GM04503 (cell line): ENCODE measurements at regions not wholly inside any gene's neighbourhood (a gene's known extent, or its start where the extent isn't known, plus 50 kb on each side); places are given as distances from the start of the nearest gene placed in this dataset.
"Not testable (repeated sequence)": the region's sequence is repeated elsewhere in the genome, so short reads cannot be mapped to it uniquely, and the experiment has no call there.

Experiments
- DNase-seq: peaks from one replicate; pipeline ENCODE4 v3.0.0-alpha.2; 2012; ENCODE audit warnings: low read depth

DNA sequence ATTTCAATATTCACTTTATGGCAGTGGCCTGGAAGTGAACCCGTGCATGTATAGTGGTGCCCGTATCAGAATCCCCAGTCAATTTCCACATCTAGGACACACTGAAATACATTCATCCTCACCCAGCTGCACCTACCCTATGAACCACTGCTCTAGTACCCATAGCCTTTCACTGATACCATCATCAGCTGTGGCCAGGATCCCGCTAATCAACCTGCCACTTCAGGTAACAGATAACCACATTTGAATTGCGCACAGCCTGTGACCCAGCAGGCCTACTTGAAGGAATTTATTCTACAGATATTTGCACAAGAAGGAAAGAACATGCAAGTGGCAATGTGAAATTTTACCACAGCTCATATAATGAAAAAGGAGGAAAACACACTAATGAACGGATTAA, 161.0 kb upstream of the CCDC54 start:
- DNase-seq, result no peak

DNA sequence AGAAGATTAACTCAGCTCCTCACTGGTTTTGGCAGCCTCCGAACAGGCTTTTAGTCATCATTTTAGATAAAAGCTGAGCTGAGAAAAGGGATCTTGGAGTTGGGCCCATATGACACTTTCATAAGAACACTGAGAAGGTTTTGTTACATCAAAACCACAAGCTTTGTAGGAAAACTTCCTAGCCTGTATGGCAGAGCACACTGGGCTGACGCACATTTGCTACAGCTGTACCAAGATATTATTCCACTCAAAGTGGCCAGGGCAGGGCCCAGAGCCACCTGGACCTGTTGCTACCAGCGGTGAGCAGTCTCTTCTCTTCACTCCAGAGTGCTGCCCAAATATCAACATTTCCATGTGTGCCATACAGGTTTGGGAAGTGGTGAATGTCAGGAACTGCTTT, 160.5 kb upstream of the CCDC54 start:
- peak; percentile 73 for DNase-seq

GRCh38 chr3:107217172-107217571, 160.1 kb upstream of the CCDC54 start:
- DNase-seq, result no peak

GRCh38 chr3:107218864-107219269, 158.4 kb upstream of the CCDC54 start:
- DNase-seq, result no peak

DNA sequence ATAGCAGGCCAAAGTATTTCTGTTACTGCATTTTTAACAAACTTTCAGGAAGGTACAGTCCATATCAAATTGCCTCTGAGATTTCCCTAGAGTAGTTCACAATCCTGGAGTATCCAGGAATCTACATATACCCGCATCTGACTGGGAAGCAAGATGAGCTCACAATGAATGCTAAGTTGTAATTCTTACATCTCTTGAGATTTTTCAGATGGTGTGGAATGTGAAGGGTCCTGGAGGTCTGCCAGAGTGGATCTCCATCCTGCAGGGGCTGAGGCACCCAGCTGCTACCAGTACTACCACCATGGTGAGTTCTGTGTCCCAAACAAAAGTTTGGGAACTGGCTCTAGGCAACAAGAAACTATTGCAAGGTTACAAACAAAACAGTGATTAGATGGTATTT, 156.7 kb upstream of the CCDC54 start:
- no peak for DNase-seq

DNA sequence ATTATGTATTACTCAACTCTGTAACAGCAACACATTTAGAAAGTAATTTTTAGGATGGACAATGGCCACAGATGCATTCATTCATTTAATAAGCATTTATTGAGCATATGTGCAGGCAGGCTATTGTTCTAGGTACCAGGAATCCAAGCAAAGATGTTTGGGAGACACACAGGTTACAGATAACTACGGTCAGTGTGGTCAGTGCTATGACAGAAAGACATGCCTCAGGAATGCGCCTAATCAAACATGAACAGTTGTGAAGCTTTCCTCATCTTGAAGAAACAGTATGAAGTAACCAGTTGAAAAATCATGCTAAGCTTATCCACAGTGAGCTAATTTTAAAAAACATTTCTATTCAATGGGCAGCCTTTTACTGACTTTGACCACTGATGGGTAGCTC, 155.4 kb upstream of the CCDC54 start:
- no peak for DNase-seq

GRCh38 chr3:107222907-107223306, 154.3 kb upstream of the CCDC54 start:
- peak; percentile 77 for DNase-seq

DNA sequence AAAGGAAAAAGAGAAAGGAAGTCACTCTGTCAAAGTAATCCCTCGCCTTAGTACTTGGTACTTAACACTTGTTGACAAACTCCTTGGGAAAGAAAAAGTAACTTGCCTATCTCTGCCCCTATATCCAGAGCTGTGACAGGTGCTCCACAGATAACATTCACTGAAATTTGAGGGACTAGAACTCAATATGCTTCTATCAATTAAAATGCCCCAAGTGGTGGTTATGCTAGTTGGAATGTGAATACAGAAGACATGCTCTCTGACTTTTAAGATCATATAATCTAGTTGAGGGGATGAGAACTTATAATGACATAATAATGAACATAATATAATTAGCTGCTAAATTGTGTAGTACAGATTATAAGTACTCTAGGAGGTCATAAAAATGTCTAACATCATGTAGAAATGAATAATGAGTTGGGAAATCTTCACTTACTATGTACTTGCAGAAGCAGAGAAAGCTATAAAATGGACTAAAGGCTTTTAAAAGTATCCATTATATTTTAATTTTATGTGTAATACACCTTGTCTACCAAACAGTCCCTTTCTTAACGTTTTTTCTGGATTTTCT, 153.1 kb upstream of the CCDC54 start:
- DNase-seq, result no peak

DNA sequence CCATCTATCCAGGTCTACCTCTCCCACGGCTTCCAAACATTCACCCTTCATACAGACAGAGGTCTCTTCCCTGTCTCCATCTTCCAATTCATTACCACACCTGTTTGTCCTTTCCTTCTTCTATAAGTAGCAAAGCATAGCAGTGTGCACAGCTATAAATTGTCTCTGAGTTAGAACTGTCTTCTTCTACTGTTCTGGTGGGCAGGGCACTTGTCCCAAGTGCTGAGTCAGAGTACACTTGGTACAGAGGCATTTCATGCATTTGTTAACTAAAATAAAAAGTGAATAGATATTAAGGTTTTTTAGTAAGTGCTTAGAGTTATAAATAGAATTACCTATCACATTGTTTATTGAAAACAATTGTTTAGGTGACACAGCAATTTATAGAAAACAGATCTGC, 150.1 kb upstream of the CCDC54 start:
- DNase-seq, result no peak

DNA sequence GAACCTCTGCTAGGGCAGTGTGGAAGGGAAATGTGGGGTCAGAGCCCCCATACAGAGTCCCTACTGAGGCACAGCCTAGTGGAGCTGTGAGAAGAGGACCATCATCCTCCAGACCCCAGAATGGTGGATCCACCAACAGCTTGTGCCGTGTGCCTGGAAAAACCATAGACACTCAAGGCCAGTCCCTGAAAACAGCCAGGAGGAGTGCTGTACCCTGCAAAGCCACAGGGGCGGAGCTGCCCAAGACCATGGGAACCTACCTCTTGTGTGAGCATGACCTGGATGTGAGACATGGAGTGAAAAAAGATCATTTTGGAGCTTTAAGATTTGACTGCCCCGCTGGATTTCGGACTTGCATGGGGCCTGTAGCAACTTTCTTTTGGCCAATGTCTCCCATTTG, 143.4 kb upstream of the CCDC54 start:
- not testable (repeated sequence) for DNase-seq

GRCh38 chr3:107235193-107235927, 141.9 kb upstream of the CCDC54 start:
- DNase-seq, result no peak

- DNase-seq, result no peak
Measured at GRCh38 chr3:107235928-107236315, 141.3 kb upstream of the CCDC54 start.

DNA sequence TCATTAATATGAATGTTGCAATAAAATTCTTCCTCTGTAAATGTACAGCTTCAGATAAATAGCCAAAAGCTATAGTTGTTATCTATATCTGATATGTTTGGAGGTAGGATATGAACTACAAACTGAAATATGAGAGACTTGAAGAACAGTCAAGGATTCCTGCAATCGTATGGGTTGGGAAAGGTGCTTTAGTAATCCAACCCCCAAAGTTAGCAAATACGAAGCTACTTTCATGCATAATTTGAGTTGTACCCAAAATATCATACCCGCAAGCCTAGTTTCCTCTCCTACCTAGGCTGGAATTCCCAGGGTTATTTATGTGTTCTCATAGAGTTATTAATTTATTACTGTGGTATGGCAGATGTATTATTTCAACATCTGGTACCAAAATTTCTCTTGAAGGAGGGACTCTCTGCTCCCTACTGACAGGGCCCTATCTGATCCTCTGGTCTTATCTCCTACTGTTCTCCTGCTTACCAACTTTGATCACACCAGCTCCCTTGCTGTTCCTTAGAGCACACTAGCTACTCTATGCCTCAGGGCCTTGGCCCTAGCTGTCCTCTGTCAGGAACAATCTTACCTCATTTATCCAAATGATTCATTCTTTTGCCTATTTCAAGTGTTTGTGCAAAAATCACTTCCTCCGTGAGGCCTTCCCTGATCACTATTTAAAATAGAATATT, 140.4 kb upstream of the CCDC54 start:
- no peak for DNase-seq

GRCh38 chr3:107238787-107239186, 138.5 kb upstream of the CCDC54 start:
- no peak for DNase-seq

GRCh38 chr3:107239703-107240102, 137.5 kb upstream of the CCDC54 start:
- DNase-seq, result no peak

DNA sequence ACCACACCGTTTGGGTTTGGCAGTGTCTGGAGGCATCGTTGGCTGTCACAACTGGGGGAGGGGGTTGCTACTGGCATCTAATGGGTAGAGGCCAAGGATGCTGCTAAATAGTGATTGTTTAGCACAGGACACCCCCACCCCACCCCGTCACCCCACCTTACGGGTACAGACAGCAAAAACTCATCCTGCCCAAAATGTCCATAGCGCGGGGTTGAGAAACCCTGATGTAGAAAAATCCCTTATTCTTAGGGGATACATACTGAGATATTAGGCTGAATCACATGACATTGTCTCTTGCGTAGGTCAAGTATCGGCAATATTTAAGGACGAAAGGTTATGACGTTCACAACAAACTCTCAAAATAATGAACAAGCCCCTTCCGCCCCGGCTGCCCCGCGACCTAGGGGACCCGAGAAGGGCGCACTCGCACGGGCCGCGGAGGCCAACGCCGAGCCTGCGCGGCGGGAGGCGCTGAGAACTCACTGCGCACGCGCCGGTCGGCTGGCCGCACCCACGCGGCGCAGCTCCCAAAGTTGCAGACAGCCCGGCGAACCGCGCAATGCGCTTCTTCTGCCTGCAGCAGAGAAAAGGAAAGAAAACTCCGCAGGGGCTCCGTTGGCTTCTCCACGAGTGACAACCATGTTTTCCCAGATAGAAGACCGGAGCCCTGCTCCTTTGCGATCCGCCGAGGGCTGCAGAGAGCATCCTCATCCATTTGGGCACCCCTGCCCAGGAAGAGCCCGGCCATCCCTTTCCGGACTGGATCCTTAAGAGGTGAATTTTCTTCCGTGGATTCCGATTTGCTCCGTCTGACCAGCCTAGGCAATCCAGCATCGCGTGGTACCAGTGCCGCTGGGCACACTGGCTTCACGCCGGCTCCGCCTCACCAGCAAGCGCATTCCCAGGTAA, 136.8 kb upstream of the CCDC54 start:
- no peak for DNase-seq

GRCh38 chr3:107241217-107241616, 136.0 kb upstream of the CCDC54 start:
- DNase-seq, result no peak

DNA sequence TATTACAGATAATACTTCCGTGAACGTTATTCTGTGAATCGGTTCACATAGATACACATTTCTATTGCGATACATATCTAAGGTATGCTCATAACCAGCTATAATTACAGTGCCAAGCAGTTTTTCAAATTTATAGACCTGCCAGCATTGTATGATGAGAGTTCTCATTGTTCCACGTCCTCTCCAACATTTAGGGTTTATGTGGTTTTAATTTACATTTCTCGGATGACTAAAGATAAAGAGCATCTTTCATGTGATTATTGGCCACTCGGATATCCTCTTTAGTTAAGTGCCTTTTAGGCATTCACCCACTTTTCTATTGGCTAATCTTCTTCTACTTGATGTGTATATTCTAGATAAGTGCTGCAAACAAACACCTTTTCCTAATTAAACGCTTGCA, 134.7 kb upstream of the CCDC54 start:
- no peak for DNase-seq

DNA sequence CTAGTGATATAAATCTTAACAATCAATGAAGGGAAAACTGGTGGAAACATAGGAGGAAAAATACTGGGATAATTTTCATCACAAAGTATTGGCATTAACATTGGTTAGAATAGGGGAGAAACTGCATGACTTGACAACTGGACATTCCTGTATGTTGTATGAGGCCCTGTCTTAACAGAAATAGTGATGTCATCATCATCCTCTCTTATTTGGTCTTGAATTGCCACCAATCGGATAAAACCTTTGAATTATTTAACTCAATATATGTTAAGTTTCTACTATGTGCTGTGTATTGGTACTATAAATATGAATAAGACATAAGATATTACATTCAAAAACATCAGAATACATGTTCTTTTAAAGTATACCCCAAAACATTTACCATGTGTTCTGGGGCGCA, 130.1 kb upstream of the CCDC54 start:
- DNase-seq, result no peak

DNA sequence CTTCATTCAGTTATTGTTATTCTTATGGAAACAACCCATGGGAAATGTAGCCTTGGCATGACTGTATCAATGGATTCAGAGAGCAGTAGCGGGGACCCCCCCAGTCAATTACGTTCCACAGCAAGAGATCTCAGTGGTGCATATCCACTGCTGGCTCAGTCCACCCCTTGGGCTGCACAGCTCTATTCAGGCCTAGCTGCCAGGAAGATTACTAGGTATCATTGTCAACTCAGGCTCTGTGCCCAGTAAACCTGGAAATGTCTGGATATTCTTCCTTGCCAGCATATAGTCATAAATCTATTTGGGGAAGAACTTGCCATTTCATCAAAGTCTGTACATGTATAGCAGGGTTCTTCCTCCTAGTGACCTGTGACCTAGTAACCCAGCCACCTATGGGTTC, 128.1 kb upstream of the CCDC54 start:
- no peak for DNase-seq

GRCh38 chr3:107250221-107250620, 127.0 kb upstream of the CCDC54 start:
- no peak for DNase-seq

GRCh38 chr3:107251819-107252218, 125.4 kb upstream of the CCDC54 start:
- DNase-seq, result no peak

DNA sequence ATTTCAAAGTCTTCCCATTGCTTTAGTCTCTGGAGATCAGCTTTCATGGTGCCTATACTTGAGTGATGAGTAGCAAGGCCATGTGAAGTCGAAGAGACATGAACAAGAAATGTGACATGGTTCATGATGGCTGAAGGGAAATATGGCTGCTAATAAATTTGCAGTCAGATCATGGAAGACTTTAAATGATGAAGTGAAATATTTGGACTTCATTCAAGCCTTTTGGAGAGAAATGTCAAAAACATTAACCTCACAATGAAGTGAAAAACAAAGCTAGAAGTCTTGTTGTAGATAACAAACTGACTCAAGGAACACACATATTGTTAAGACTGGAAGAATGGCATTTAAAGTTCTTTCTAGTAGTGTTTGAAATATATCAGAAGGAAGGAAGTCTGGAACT, 120.3 kb upstream of the CCDC54 start:
- DNase-seq, result no peak
